AG04450 (cell line): ENCODE measurements at regions not wholly inside any gene's neighbourhood (a gene's known extent, or its start where the extent isn't known, plus 50 kb on each side); places are given as distances from the start of the nearest gene placed in this dataset.

Experiments used
- CTCF ChIA-PET: fragments of 300-600, 350-600 bp; formaldehyde crosslinking; extraction: SDS; loops from one replicate; lab custom pipeline; 2022; ENCODE audit warnings: antibody characterized with exemption, inconsistent platforms; lab: Charles Lee
- POLR2A ChIA-PET: fragments of 350-600 bp; formaldehyde crosslinking; extraction: SDS; loops from one replicate; lab custom pipeline; 2021; ENCODE audit warnings: antibody characterized with exemption, inconsistent platforms; lab: Yijun Ruan, JAX
- DNase-seq: peaks from one replicate; pipeline ENCODE4 v3.0.0-alpha.2; 2011; ENCODE audit warnings: low read depth, low spot score
- H3K27ac ChIP-seq: one replicate; pipeline ENCODE4 v1.5.1; 2012; ENCODE audit warnings: low read depth, low read length, control low read depth
- H3K27me3 ChIP-seq: one replicate; pipeline ENCODE4 v1.6.0; 2012; ENCODE audit warnings: low read length; ENCODE audit not compliant: control insufficient read depth, insufficient read depth
- H3K4me3 ChIP-seq: 2 replicates; pipeline ENCODE4 v1.5.1; 2011; ENCODE audit warnings: mild to moderate bottlenecking, low read depth, low read length, control low read depth
- H3K9me3 ChIP-seq: 2 replicates; pipeline ENCODE4 v1.5.1; 2012; ENCODE audit warnings: low read length; ENCODE audit not compliant: control insufficient read depth, insufficient read depth
- CTCF ChIP-seq: IDR thresholded peaks from 2 replicates; pipeline ENCODE4 v1.5.1; 2011; ENCODE audit warnings: low read depth, low read length, control low read depth, inconsistent platforms

- Histone ChIP-seq H3K9me3 (no peaks in the 10 kb centered on the region; the same call in 1 of the 2 replicates), H3K4me3 (no peak overlapping the region), H3K27ac (no peak overlapping the region), H3K27me3 (no peaks in the 10 kb centered on the region)
- TF ChIP-seq CTCF = no peak
- POLR2A ChIA-PET = no interaction called here
- CTCF ChIA-PET = no interaction called here
- DNase-seq = no peak
These were observed 1189.5 kb downstream of the ZPLD1 start for GRCh38 chr3:103624271-103624670.

GRCh38 chr3:103629391-103629790 is 1194.6 kb downstream of the ZPLD1 start:
- no peak for DNase-seq
- no peak for TF ChIP-seq CTCF
- ChIA-PET CTCF (no interaction called here), POLR2A (no interaction called here)
- Histone ChIP-seq H3K27me3 (no peaks in the 10 kb centered on the region), H3K4me3 (no peak overlapping the region), H3K9me3 (no peaks in the 10 kb centered on the region; the same call in 1 of the 2 replicates), H3K27ac (no peak overlapping the region)

GRCh38 chr3:103644450-103644849 is 1209.6 kb downstream of the ZPLD1 start:
- DNase-seq = no peak
- no peaks in the 10 kb centered on the region for H3K9me3 ChIP-seq
- ChIA-PET POLR2A (no interaction called here), CTCF (no interaction called here)
- no peak overlapping the region for H3K27ac ChIP-seq
- no peaks in the 10 kb centered on the region for H3K27me3 ChIP-seq
- no peak for TF ChIP-seq CTCF
- no peak overlapping the region for H3K4me3 ChIP-seq

GRCh38 chr3:103653996-103654395 is 1219.2 kb downstream of the ZPLD1 start:
- ChIA-PET CTCF (no interaction called here), POLR2A (no interaction called here)
- Histone ChIP-seq H3K9me3 (no peaks in the 10 kb centered on the region), H3K27me3 (no peaks in the 10 kb centered on the region), H3K4me3 (no peak overlapping the region), H3K27ac (no peak overlapping the region)
- TF ChIP-seq CTCF = no peak
- DNase-seq = no peak

GRCh38 chr3:103657756-103658155 is 1222.9 kb downstream of the ZPLD1 start:
- no peaks in the 10 kb centered on the region for H3K9me3 ChIP-seq
- no peak for DNase-seq
- H3K27me3 ChIP-seq = no peaks in the 10 kb centered on the region
- no peak overlapping the region for H3K4me3 ChIP-seq
- ChIA-PET CTCF (no interaction called here), POLR2A (no interaction called here)
- H3K27ac ChIP-seq = no peak overlapping the region
- no peak for TF ChIP-seq CTCF
